A549 (cell line): ENCODE measurements at regions not wholly inside any gene's neighbourhood (a gene's known extent, or its start where the extent isn't known, plus 50 kb on each side); places are given as distances from the start of the nearest gene placed in this dataset.

Experiments used
- MAX ChIP-seq: IDR thresholded peaks from 2 replicates; pipeline ENCODE4 v1.6.1; 2012
- POLR2AphosphoS2 ChIP-seq: conservative IDR thresholded peaks from 2 replicates; pipeline ENCODE4 v1.6.1; 2012; ENCODE audit warnings: low read length, improper control_type of control experiment, inconsistent platforms
- TF ChIP-seq, protein P1 (sequence below): fragments of >200 bp; sonication (Bioruptor Twin); formaldehyde crosslinking; IDR thresholded peaks from 3 replicates; pipeline ENCODE4 v1.5.1; 2016

DNA sequence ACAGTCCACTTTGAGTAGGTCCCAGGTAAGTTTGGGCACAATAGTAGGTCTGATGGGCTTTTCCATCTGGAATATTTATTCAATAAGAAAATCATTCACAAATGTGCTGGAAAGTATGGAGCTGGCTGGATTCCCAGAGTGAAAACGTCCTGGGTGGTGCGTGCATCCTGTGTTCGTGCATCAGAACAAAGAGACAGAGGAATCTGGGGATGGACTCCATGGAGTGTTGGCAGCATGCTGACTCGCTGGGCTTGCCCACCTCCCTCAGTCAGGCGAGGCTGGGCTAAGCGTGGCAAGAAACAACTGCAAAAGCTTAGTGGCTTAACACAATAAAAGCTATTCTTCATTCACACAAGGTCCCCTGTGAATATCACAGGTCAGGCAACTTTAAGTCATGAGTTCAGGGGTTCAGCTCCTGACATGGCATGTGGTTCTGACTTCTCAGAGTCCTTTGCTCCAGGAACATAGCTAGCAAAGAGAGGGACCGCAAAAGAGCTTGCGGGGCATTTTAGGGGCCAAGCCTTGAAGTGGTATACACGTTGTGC is 151.6 kb upstream of the ZNF644 start:
- TF ChIP-seq, protein P1, sequence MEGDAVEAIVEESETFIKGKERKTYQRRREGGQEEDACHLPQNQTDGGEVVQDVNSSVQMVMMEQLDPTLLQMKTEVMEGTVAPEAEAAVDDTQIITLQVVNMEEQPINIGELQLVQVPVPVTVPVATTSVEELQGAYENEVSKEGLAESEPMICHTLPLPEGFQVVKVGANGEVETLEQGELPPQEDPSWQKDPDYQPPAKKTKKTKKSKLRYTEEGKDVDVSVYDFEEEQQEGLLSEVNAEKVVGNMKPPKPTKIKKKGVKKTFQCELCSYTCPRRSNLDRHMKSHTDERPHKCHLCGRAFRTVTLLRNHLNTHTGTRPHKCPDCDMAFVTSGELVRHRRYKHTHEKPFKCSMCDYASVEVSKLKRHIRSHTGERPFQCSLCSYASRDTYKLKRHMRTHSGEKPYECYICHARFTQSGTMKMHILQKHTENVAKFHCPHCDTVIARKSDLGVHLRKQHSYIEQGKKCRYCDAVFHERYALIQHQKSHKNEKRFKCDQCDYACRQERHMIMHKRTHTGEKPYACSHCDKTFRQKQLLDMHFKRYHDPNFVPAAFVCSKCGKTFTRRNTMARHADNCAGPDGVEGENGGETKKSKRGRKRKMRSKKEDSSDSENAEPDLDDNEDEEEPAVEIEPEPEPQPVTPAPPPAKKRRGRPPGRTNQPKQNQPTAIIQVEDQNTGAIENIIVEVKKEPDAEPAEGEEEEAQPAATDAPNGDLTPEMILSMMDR, result no peak
- TF ChIP-seq POLR2AphosphoS2 (no peak), MAX (no peak)
